Neural progenitor cell (in vitro differentiated cells): ENCODE measurements at regions not wholly inside any gene's neighbourhood (a gene's known extent, or its start where the extent isn't known, plus 50 kb on each side); places are given as distances from the start of the nearest gene placed in this dataset.

ENCODE experiments used
- DNase-seq: peaks from one replicate; pipeline ENCODE4 v3.0.0-alpha.2; 2016; ENCODE audit warnings: low spot score
- H2AFZ ChIP-seq: fragments of 200-600 bp; sonication (generic); replicated peaks from 2 replicates; pipeline ENCODE4 v1.6.1; 2016; ENCODE audit warnings: antibody characterized with exemption
- H3F3A ChIP-seq: fragments of 200-600 bp; sonication (generic); 2 replicates; pipeline ENCODE4 v1.6.1; 2016; ENCODE audit warnings: antibody characterized with exemption, low read depth
- H3K27ac ChIP-seq: fragments of 200-600 bp; sonication (generic); 2 replicates; pipeline ENCODE4 v1.5.1; 2016; ENCODE audit warnings: mild to moderate bottlenecking
- H3K27me3 ChIP-seq: fragments of 200-600 bp; sonication (generic); 2 replicates; pipeline ENCODE4 v1.6.1; 2016; ENCODE audit warnings: mild to moderate bottlenecking, moderate library complexity
- H3K36me3 ChIP-seq: fragments of 200-600 bp; sonication (generic); 2 replicates; pipeline ENCODE4 v1.5.1; 2016
- H3K4me1 ChIP-seq: fragments of 200-600 bp; sonication (generic); 2 replicates; pipeline ENCODE4 v1.6.1; 2016; ENCODE audit warnings: mixed run types
- H3K4me2 ChIP-seq: fragments of 200-600 bp; sonication (generic); 2 replicates; pipeline ENCODE4 v1.6.1; 2016
- H3K4me3 ChIP-seq: fragments of 200-600 bp; sonication (generic); 2 replicates; pipeline ENCODE4 v1.5.1; 2016
- H3K79me2 ChIP-seq: fragments of 200-600 bp; sonication (generic); 2 replicates; pipeline ENCODE4 v1.6.1; 2016; ENCODE audit warnings: low read depth
- H3K9ac ChIP-seq: fragments of 200-600 bp; sonication (generic); 2 replicates; pipeline ENCODE4 v1.6.1; 2016
- H3K9me3 ChIP-seq: fragments of 200-600 bp; sonication (generic); 2 replicates; pipeline ENCODE4 v1.5.1; 2016; ENCODE audit warnings: low read depth
- H4K20me1 ChIP-seq: fragments of 200-600 bp; sonication (generic); 2 replicates; pipeline ENCODE4 v1.6.1; 2016; ENCODE audit warnings: low read depth
- H3K27ac Mint-ChIP-seq: 3 replicates; pipeline ENCODE4 v1.8.0; 2021; ENCODE audit warnings: mixed read lengths
- H3K27me3 Mint-ChIP-seq: 2 replicates; pipeline ENCODE4 v1.8.0; 2022; ENCODE audit warnings: low read depth, mild to moderate bottlenecking, inconsistent platforms, moderate library complexity, mixed read lengths; ENCODE audit not compliant: insufficient read depth
- H3K36me3 Mint-ChIP-seq: 3 replicates; pipeline ENCODE4 v1.8.0; 2021; ENCODE audit warnings: mixed read lengths
- H3K4me1 Mint-ChIP-seq: 3 replicates; pipeline ENCODE4 v1.8.0; 2021; ENCODE audit warnings: mixed read lengths
- H3K4me3 Mint-ChIP-seq: 3 replicates; pipeline ENCODE4 v1.8.0; 2021; ENCODE audit warnings: mild to moderate bottlenecking, moderate library complexity, mixed read lengths
- H3K9me3 Mint-ChIP-seq: 3 replicates; pipeline ENCODE4 v1.8.0; 2020; ENCODE audit warnings: mixed read lengths
- EZH2 ChIP-seq: fragments of 200-600 bp; sonication (generic); IDR thresholded peaks from 2 replicates; pipeline ENCODE4 v1.6.1; 2017; ENCODE audit warnings: antibody characterized with exemption, mild to moderate bottlenecking, moderate library complexity
- EZH2phosphoT487 ChIP-seq: fragments of 200-600 bp; sonication (generic); IDR thresholded peaks from 2 replicates; pipeline ENCODE4 v1.6.1; 2017; ENCODE audit warnings: antibody characterized with exemption
- TF ChIP-seq, protein P1 (sequence below): fragments of 200-600 bp; sonication (generic); IDR thresholded peaks from 2 replicates; pipeline ENCODE4 v1.5.1; 2017; ENCODE audit warnings: antibody characterized with exemption, mild to moderate bottlenecking

DNA sequence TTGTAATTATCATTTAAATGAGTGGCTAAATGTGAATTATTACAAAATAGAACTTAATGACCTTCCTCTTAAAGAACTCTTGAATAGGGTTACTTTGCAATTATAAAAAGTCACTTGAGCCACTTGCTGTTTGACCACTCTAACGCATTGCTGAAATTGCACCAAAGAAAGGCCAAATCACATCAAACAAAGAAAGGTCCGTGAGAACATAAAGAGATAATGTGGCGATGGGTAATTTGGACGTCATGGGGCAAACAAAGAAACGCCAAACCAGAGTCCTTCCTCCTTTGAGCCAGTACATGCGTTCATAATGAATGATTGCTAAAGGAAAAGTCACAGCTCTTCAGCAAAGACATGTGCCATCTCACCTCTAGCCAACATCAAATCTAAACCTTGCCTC is 229.8 kb upstream of the STS start:
- Histone ChIP-seq H3K4me2 (no peak overlapping the region), H2AFZ (no peak overlapping the region), H3K9me3 (no peaks in the 10 kb centered on the region), H3K4me1 (peaks cover 5% of the 10 kb centered on the region), H3F3A (no peaks in the 10 kb centered on the region), H3K27me3 (no peaks in the 10 kb centered on the region), H3K79me2 (no peaks in the 10 kb centered on the region), H4K20me1 (no peaks in the 10 kb centered on the region), H3K9ac (no peak overlapping the region), H3K4me3 (no peak overlapping the region), H3K27ac (no peak overlapping the region), H3K36me3 (no peaks in the 10 kb centered on the region)
- Mint-ChIP-seq H3K9me3 (peaks cover 3% of the 10 kb centered on the region), H3K4me1 (peaks cover 11% of the 10 kb centered on the region), H3K4me3 (no peak overlapping the region), H3K27me3 (no peaks in the 10 kb centered on the region), H3K27ac (peak overlapping the region; percentile 14), H3K36me3 (no peaks in the 10 kb centered on the region)
- peak; percentile 40 for DNase-seq
- TF ChIP-seq, protein P1, sequence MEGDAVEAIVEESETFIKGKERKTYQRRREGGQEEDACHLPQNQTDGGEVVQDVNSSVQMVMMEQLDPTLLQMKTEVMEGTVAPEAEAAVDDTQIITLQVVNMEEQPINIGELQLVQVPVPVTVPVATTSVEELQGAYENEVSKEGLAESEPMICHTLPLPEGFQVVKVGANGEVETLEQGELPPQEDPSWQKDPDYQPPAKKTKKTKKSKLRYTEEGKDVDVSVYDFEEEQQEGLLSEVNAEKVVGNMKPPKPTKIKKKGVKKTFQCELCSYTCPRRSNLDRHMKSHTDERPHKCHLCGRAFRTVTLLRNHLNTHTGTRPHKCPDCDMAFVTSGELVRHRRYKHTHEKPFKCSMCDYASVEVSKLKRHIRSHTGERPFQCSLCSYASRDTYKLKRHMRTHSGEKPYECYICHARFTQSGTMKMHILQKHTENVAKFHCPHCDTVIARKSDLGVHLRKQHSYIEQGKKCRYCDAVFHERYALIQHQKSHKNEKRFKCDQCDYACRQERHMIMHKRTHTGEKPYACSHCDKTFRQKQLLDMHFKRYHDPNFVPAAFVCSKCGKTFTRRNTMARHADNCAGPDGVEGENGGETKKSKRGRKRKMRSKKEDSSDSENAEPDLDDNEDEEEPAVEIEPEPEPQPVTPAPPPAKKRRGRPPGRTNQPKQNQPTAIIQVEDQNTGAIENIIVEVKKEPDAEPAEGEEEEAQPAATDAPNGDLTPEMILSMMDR = no peak
- TF ChIP-seq EZH2 (no peak), EZH2phosphoT487 (no peak)

DNA sequence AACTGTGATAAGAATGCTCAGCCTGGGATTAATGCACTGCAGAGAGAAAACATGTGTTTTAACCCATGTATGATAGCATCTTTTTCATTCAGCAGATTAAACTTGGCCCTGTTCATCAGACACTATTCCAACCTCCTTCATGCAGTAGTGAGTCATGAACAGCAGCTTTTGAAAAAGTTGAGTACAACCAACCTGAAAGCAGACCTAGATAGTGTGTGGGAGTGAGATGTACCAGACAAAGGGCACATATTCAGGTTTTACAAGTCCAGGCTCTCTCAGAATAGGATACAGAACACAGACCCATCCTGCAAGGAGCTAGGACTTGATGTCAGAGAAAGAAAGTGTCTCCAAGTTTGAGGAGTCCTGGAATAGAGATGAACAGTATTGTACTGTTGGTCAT is 237.3 kb upstream of the STS start:
- no peak overlapping the region for H3K4me3 Mint-ChIP-seq
- Histone ChIP-seq H3K27me3 (no peaks in the 10 kb centered on the region), H3K9ac (no peak overlapping the region), H3K4me1 (no peaks in the 10 kb centered on the region), H3F3A (no peaks in the 10 kb centered on the region), H3K9me3 (peaks cover 4% of the 10 kb centered on the region), H3K79me2 (no peaks in the 10 kb centered on the region), H4K20me1 (no peaks in the 10 kb centered on the region), H3K4me3 (no peak overlapping the region), H3K36me3 (no peaks in the 10 kb centered on the region), H3K27ac (no peak overlapping the region), H3K4me2 (no peak overlapping the region), H2AFZ (no peak overlapping the region)
- H3K4me1 Mint-ChIP-seq = no peaks in the 10 kb centered on the region
- peaks cover 2% of the 10 kb centered on the region for H3K27me3 Mint-ChIP-seq
- H3K27ac Mint-ChIP-seq = no peak overlapping the region
- no peaks in the 10 kb centered on the region for H3K9me3 Mint-ChIP-seq
- no peak for TF ChIP-seq EZH2phosphoT487
- TF ChIP-seq, protein P1 = no peak
- TF ChIP-seq EZH2 = no peak
- no peak for DNase-seq
- no peaks in the 10 kb centered on the region for H3K36me3 Mint-ChIP-seq

DNA sequence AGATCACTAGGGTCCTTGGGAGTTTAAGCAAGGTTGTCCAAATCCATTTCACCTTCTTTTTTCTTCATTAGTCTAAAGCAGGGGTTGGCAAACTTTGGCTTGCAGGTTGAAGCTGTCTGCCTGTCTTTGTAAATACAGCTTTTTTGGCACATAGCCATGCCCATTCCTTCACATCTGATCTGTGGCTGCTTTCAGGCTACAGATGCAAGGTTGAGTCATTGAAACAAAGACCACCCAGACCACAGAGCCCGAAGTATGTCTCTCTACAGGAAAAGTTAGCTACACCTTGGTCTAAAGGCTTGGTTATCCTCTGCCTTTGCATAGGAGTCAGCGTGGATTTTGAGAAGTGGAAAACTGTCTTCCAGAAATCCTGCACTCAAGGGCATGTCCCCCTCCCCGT is 238.1 kb upstream of the STS start:
- H3K4me1 Mint-ChIP-seq = no peaks in the 10 kb centered on the region
- no peak for TF ChIP-seq EZH2phosphoT487
- TF ChIP-seq EZH2 = no peak
- TF ChIP-seq, protein P1 = no peak
- no peaks in the 10 kb centered on the region for H4K20me1 ChIP-seq
- H3F3A ChIP-seq = no peaks in the 10 kb centered on the region
- no peaks in the 10 kb centered on the region for H3K9me3 Mint-ChIP-seq
- peaks cover 4% of the 10 kb centered on the region for H3K9me3 ChIP-seq
- H2AFZ ChIP-seq = no peak overlapping the region
- no peak overlapping the region for H3K27ac ChIP-seq
- DNase-seq = no peak
- no peak overlapping the region for H3K4me2 ChIP-seq
- H3K4me3 ChIP-seq = no peak overlapping the region
- no peak overlapping the region for H3K27ac Mint-ChIP-seq
- no peaks in the 10 kb centered on the region for H3K36me3 ChIP-seq
- H3K4me1 ChIP-seq = no peaks in the 10 kb centered on the region
- no peak overlapping the region for H3K4me3 Mint-ChIP-seq
- H3K79me2 ChIP-seq = no peaks in the 10 kb centered on the region
- no peaks in the 10 kb centered on the region for H3K36me3 Mint-ChIP-seq
- peaks cover 2% of the 10 kb centered on the region for H3K27me3 Mint-ChIP-seq
- no peak overlapping the region for H3K9ac ChIP-seq
- H3K27me3 ChIP-seq = no peaks in the 10 kb centered on the region

DNA sequence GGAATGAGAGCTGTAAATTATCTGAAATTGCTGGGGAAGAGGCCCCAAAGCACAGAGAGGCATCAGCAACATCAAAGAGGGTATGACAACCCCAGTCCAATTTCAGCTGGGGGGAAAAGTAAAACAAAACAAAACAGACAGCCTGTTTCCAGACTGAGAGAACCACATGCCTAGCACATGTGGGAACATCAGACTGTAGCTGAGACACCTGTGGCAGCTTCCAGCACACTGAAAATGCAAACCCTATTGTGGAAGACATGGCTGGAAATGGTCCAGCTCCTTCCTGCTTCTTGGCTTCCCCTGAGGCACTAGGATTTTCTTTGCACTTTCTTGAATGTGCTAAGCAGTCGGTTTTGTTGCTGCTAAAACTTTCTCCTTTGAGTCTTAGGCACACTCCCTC is 240.9 kb upstream of the STS start:
- H2AFZ ChIP-seq = no peak overlapping the region
- H3K27ac ChIP-seq = no peak overlapping the region
- Mint-ChIP-seq H3K4me1 (peaks cover 4% of the 10 kb centered on the region), H3K36me3 (no peaks in the 10 kb centered on the region), H3K27me3 (peaks cover 2% of the 10 kb centered on the region), H3K27ac (no peak overlapping the region), H3K4me3 (no peak overlapping the region), H3K9me3 (no peaks in the 10 kb centered on the region)
- no peaks in the 10 kb centered on the region for H3K4me1 ChIP-seq
- no peak for DNase-seq
- no peaks in the 10 kb centered on the region for H3K27me3 ChIP-seq
- no peak overlapping the region for H3K4me3 ChIP-seq
- no peaks in the 10 kb centered on the region for H3K79me2 ChIP-seq
- H3K4me2 ChIP-seq = no peak overlapping the region
- TF ChIP-seq, protein P1 = no peak
- TF ChIP-seq EZH2 (no peak), EZH2phosphoT487 (no peak)
- H4K20me1 ChIP-seq = no peaks in the 10 kb centered on the region
- no peak overlapping the region for H3K9ac ChIP-seq
- no peaks in the 10 kb centered on the region for H3F3A ChIP-seq
- H3K9me3 ChIP-seq = peaks cover 4% of the 10 kb centered on the region
- H3K36me3 ChIP-seq = no peaks in the 10 kb centered on the region
